SW480 (cell line): ENCODE measurements at regions not wholly inside any gene's neighbourhood (a gene's known extent, or its start where the extent isn't known, plus 50 kb on each side); places are given as distances from the start of the nearest gene placed in this dataset.

ENCODE experiments used
- DNase-seq: peaks from one replicate; pipeline ENCODE4 v3.0.0-alpha.2; 2016; ENCODE audit warnings: low spot score

- DNase-seq = no peak
These were observed 242.1 kb downstream of the GLI2 start for GRCh38 chr2:120977582-120978358.

DNA sequence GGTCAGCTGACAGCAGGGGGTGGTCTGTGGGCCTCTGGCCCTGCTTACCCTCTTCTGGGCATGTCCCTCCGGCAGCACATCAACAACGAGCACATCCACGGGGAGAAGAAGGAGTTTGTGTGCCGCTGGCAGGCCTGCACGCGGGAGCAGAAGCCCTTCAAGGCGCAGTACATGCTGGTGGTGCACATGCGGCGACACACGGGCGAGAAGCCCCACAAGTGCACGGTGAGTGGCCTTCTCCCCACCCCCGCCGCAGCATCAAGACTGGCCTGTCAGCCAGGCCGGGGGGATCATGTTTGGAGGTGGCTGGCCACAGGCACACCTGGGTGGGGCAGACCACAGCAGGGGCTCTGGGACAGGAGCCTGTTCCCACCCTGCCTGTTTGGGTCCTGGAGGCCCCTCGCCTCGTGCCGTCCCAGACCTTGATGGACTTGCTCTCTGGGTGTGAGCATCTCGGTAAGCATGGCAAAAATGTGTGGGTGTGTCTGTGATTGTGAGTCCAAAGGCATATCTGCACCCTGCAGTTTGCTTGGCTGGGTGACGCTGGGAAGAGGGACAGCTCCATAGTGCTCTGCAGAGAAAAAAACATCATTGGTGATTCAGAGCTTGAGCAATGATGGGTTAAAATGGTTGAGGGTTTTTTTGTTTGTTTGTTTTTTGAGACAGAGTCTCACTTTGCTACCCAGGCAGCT lies 242.8 kb downstream of the GLI2 start:
- DNase-seq = peak; percentile 37

GRCh38 chr2:120979398-120979797 lies 243.7 kb downstream of the GLI2 start:
- DNase-seq = no peak

GRCh38 chr2:120979921-120980320 lies 244.3 kb downstream of the GLI2 start:
- DNase-seq = no peak

- no peak for DNase-seq
These were observed 245.8 kb downstream of the GLI2 start for GRCh38 chr2:120981443-120981842.

DNA sequence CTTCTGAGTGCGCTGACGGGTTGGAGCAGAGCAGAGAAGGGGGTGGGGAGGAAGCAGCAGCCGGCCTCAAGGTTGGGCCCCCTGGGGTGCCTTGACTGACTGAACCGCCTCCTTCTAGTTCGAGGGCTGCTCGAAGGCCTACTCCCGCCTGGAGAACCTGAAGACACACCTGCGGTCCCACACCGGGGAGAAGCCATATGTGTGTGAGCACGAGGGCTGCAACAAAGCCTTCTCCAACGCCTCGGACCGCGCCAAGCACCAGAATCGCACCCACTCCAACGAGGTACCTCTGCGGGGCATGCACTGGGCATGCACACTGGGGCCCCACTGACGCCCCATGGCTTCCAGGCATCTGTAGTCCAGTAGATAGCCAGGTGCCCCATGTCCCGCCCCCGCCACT lies 246.9 kb downstream of the GLI2 start:
- no peak for DNase-seq

DNA sequence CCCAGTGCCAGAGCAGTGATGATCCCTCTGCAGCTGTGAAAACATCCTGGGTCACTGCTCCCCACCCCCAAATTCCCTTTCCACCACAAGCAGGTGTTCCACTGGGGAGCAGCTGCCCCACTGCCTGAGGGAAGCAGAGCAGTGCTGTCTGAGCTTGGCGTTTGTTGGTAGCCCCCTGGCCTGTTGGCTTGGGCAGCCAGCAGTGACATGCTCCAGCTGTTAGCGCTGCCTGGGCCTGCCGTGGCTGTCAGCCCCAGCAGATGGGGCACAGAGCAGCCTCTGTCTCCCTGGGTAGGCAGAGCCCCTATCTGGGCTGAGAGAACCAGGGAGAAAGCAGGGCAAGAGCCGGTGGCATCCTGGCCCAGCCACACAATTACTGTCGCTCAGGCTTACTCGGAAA lies 247.7 kb downstream of the GLI2 start:
- no peak for DNase-seq

GRCh38 chr2:120984046-120984445 lies 248.4 kb downstream of the GLI2 start:
- no peak for DNase-seq

DNA sequence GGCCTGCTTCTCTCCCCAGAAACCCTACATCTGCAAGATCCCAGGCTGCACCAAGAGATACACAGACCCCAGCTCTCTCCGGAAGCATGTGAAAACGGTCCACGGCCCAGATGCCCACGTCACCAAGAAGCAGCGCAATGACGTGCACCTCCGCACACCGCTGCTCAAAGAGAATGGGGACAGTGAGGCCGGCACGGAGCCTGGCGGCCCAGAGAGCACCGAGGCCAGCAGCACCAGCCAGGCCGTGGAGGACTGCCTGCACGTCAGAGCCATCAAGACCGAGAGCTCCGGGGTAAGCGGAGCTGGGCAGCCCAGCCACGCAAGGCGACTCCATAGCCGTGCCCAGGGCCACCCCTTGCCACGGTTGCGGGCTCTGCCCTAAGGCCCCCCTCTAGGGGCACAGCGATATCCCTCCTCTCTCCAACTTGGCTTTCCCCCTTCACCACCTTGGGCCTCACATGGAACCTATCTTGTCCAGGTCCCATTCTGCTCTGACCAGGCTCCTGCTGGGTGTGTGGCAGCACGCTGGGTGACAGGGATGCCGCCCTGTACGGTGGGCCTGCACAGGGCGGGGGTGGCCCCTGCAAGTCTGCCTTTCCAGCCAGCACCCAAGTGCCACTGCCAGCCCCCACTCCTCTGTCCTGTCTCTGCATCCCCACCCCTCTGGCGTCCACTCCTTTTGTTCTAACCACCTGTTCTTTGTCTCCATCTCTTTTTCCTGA lies 248.9 kb downstream of the GLI2 start:
- no peak for DNase-seq

- no peak for DNase-seq
These were observed 249.7 kb downstream of the GLI2 start for GRCh38 chr2:120985174-120985996.

GRCh38 chr2:120985997-120986651 lies 250.5 kb downstream of the GLI2 start:
- no peak for DNase-seq

DNA sequence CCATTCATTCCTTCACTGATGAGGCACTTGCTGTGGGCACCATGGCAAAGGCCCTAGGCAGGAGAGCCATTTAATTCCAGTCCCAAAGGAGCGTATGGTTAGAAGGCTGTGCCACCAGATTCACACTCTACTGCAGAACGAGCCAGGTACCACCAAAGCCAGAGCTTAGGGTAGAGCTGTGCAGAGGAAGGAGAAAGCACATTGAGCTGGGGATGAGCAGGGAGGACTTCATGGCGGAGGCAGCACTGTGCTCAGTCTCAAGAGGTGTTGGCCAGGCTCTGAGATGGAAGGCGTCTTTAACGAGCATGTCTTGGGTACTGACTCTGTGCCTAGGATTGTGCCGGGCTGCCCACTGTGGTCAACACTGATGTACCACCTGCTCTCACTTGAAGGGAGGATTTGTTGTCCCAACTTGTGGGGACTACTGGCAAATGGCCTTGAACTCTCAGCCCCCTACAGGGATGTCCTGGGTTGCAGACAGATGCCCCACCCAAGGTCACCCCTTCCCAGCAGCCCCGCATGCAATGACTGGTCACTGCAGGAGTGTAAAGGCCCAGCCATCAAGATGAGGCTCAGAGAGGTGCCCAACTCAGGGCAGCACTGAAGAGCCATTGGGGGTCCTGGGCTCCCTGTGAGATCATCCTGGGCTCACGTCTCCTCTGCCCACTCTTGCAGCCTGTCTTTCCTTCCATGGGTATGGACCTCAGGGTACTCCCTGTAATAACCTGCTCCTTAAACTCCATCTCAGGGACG lies 251.4 kb downstream of the GLI2 start:
- DNase-seq = no peak

DNA sequence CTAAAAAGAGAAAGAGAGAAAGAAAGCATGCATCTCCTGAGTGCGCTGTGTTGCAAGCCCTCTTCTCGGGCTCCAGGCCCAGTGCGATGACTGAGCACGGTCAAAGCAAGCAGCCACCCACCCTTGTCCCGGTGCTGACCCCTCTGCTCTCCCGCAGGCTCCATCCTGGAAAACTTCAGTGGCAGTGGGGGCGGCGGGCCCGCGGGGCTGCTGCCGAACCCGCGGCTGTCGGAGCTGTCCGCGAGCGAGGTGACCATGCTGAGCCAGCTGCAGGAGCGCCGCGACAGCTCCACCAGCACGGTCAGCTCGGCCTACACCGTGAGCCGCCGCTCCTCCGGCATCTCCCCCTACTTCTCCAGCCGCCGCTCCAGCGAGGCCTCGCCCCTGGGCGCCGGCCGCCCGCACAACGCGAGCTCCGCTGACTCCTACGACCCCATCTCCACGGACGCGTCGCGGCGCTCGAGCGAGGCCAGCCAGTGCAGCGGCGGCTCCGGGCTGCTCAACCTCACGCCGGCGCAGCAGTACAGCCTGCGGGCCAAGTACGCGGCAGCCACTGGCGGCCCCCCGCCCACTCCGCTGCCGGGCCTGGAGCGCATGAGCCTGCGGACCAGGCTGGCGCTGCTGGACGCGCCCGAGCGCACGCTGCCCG lies 252.5 kb downstream of the GLI2 start:
- DNase-seq = no peak

DNA sequence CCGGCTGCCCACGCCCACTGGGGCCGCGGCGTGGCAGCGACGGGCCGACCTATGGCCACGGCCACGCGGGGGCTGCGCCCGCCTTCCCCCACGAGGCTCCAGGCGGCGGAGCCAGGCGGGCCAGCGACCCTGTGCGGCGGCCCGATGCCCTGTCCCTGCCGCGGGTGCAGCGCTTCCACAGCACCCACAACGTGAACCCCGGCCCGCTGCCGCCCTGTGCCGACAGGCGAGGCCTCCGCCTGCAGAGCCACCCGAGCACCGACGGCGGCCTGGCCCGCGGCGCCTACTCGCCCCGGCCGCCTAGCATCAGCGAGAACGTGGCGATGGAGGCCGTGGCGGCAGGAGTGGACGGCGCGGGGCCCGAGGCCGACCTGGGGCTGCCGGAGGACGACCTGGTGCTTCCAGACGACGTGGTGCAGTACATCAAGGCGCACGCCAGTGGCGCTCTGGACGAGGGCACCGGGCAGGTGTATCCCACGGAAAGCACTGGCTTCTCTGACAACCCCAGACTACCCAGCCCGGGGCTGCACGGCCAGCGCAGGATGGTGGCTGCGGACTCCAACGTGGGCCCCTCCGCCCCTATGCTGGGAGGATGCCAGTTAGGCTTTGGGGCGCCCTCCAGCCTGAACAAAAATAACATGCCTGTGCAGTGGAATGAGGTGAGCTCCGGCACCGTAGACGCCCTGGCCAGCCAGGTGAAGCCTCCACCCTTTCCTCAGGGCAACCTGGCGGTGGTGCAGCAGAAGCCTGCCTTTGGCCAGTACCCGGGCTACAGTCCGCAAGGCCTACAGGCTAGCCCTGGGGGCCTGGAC lies 253.2 kb downstream of the GLI2 start:
- no peak for DNase-seq

GRCh38 chr2:120989512-120990441 lies 254.1 kb downstream of the GLI2 start:
- no peak for DNase-seq

GRCh38 chr2:120990451-120990871 lies 254.8 kb downstream of the GLI2 start:
- DNase-seq = no peak

DNA sequence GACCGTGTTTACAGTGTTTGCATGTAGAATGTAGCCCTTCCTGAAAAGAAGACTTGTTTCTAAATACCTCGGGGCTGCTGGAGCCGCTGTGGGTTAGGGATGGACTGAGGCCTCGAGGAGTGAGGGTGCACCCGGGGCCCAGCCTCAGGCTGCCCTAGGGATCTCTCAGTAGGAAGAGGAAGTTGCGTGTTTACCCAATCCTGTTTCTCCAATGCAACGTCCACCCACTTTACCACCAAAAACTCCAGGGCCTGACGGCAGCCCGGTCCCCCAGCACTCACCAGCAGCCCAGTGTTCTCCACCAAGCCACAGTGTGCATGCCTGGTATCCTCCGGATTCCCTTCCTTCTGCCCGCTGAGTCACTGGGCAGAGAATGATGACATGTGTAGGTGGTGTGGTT lies 255.8 kb downstream of the GLI2 start:
- no peak for DNase-seq
